ENCODE measurements at regions not wholly inside any gene's neighbourhood (a gene's known extent, or its start where the extent isn't known, plus 50 kb on each side); places are given as distances from the start of the nearest gene placed in this dataset.
"Not testable (repeated sequence)": the region's sequence is repeated elsewhere in the genome, so short reads cannot be mapped to it uniquely, and the experiment has no call there.

- peak in 1 of 2 donors; percentile 28 for ATAC-seq
Observed at GRCh38 chr2:142562900-142563299, 314.6 kb upstream of the KYNU start.

GRCh38 chr2:142561656-142562055, 315.8 kb upstream of the KYNU start:
- ATAC-seq: peak in 1 of 2 donors; percentile 17

GRCh38 chr2:142557391-142557790, 320.1 kb upstream of the KYNU start:
- ATAC-seq: no peak

- not testable (repeated sequence) for ATAC-seq
Observed at GRCh38 chr2:142545999-142546398, 331.5 kb upstream of the KYNU start.

GRCh38 chr2:142545036-142545435, 332.4 kb upstream of the KYNU start:
- no peak for ATAC-seq

- ATAC-seq: no peak
Observed at GRCh38 chr2:142544173-142544572, 333.3 kb upstream of the KYNU start.

GRCh38 chr2:142542431-142542910, 335.0 kb upstream of the KYNU start:
- ATAC-seq: no peak

- ATAC-seq: no peak
Observed at GRCh38 chr2:142536966-142537365, 340.5 kb upstream of the KYNU start.

- ATAC-seq: no peak
Observed at GRCh38 chr2:142536492-142536891, 341.0 kb upstream of the KYNU start.

GRCh38 chr2:142535311-142535710, 342.2 kb upstream of the KYNU start:
- no peak for ATAC-seq

GRCh38 chr2:142533177-142533576, 344.3 kb upstream of the KYNU start:
- ATAC-seq: no peak

- no peak for ATAC-seq
Observed at GRCh38 chr2:142531377-142531776, 346.1 kb upstream of the KYNU start.

GRCh38 chr2:142525720-142526119, 351.7 kb upstream of the KYNU start:
- no peak for ATAC-seq

- ATAC-seq: no peak
Observed at GRCh38 chr2:142521492-142521891, 356.0 kb upstream of the KYNU start.

- no peak for ATAC-seq
Observed at GRCh38 chr2:142515493-142515892, 362.0 kb upstream of the KYNU start.

- no peak for ATAC-seq
Observed at GRCh38 chr2:142509401-142509800, 368.1 kb upstream of the KYNU start.

- no peak for ATAC-seq
Observed at GRCh38 chr2:142504754-142505153, 372.7 kb upstream of the KYNU start.

- ATAC-seq: no peak
Observed at GRCh38 chr2:142502402-142502801, 371.6 kb upstream of the LRP1B start.

GRCh38 chr2:142495141-142495540, 364.3 kb upstream of the LRP1B start:
- ATAC-seq: no peak

- not testable (repeated sequence) for ATAC-seq
Observed at GRCh38 chr2:142489631-142490030, 358.8 kb upstream of the LRP1B start.

- no peak for ATAC-seq
Observed at GRCh38 chr2:142484111-142484510, 353.3 kb upstream of the LRP1B start.

GRCh38 chr2:142483653-142484052, 352.8 kb upstream of the LRP1B start:
- ATAC-seq: no peak

GRCh38 chr2:142478206-142478605, 347.4 kb upstream of the LRP1B start:
- no peak for ATAC-seq

GRCh38 chr2:142472382-142472781, 341.6 kb upstream of the LRP1B start:
- no peak for ATAC-seq

- ATAC-seq: no peak
Observed at GRCh38 chr2:142467321-142467720, 336.5 kb upstream of the LRP1B start.

GRCh38 chr2:142463047-142463446, 332.2 kb upstream of the LRP1B start:
- ATAC-seq: no peak
